ENCODE measurements at regions not wholly inside any gene's neighbourhood (a gene's known extent, or its start where the extent isn't known, plus 50 kb on each side); places are given as distances from the start of the nearest gene placed in this dataset.

DNA sequence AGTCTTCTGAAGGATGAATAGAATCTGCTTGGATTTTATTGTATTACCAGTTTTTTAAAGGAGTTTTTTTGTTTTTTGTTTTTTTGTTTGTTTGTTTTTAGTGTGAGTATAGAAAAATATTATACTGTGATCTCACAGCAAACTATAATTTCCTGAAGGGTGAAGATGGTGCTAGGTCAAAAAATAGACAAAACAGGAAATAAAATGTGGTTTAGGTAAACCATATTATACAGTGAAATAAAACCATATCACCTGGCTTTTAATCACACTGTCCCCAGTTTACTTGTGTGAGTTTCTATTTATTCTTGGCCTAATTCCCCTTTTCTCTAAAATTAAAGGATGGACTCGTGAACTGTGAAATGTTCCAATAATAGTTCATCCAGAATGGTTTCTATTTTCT, 841.3 kb upstream of the CTNND2 start:
- TF ChIP-seq, protein P1, sequence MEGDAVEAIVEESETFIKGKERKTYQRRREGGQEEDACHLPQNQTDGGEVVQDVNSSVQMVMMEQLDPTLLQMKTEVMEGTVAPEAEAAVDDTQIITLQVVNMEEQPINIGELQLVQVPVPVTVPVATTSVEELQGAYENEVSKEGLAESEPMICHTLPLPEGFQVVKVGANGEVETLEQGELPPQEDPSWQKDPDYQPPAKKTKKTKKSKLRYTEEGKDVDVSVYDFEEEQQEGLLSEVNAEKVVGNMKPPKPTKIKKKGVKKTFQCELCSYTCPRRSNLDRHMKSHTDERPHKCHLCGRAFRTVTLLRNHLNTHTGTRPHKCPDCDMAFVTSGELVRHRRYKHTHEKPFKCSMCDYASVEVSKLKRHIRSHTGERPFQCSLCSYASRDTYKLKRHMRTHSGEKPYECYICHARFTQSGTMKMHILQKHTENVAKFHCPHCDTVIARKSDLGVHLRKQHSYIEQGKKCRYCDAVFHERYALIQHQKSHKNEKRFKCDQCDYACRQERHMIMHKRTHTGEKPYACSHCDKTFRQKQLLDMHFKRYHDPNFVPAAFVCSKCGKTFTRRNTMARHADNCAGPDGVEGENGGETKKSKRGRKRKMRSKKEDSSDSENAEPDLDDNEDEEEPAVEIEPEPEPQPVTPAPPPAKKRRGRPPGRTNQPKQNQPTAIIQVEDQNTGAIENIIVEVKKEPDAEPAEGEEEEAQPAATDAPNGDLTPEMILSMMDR (conservative IDR thresholded peaks at IDR 0.05; ENCODE audit: low read length), result no peak
- TF ChIP-seq EZH2phosphoT487 (IDR thresholded peaks at IDR 0.05; ENCODE audit: borderline replicate concordance, low read depth, low read length), result no peak
